HCT116 (cell line): ENCODE measurements at regions not wholly inside any gene's neighbourhood (a gene's known extent, or its start where the extent isn't known, plus 50 kb on each side); places are given as distances from the start of the nearest gene placed in this dataset.

Experiments used
- CTCF ChIP-seq, 3 experiments: fragments of 200-600 bp in 1 of 3; sonication (generic) in 1 of 3; IDR thresholded peaks in 2 of 3; conservative IDR thresholded peaks in 1 of 3; 2 replicates each; pipeline ENCODE4 v1.5.1; 2012 to 2017; ENCODE audit warnings: low read depth in 2 of 3, low read length in 2 of 3, antibody characterized with exemption in 1 of 3, borderline replicate concordance in 1 of 3, control low read depth in 1 of 3, mild to moderate bottlenecking in 1 of 3, mixed read lengths in 1 of 3, mixed run types in 1 of 3, moderate library complexity in 1 of 3; ENCODE audit not compliant: insufficient read depth in 1 of 3
- EZH2 ChIP-seq: fragments of 200-600 bp; sonication (generic); IDR thresholded peaks from 2 replicates; pipeline ENCODE4 v1.6.1; 2017; ENCODE audit warnings: antibody characterized with exemption, mixed run types
- EZH2phosphoT487 ChIP-seq: fragments of 200-600 bp; IDR thresholded peaks from 2 replicates; pipeline ENCODE4 v1.6.1; 2018; ENCODE audit warnings: antibody characterized with exemption, borderline replicate concordance
- FOSL1 ChIP-seq: IDR thresholded peaks from 2 replicates; pipeline ENCODE4 v1.6.1; 2012; ENCODE audit warnings: low read depth
- MAX ChIP-seq: IDR thresholded peaks from 2 replicates; pipeline ENCODE4 v1.6.1; 2012
- POLR2AphosphoS5 ChIP-seq: IDR thresholded peaks from 2 replicates; pipeline ENCODE4 v1.6.1; 2011; ENCODE audit warnings: mild to moderate bottlenecking, low read depth, low read length, moderate library complexity
- REST ChIP-seq: IDR thresholded peaks from 2 replicates; pipeline ENCODE4 v1.6.1; 2012; ENCODE audit warnings: low read depth
- YY1 ChIP-seq: IDR thresholded peaks from 2 replicates; pipeline ENCODE4 v1.6.1; 2011; ENCODE audit warnings: low read length, low read depth, moderate library complexity, mild to moderate bottlenecking; ENCODE audit not compliant: insufficient replicate concordance; ENCODE audit errors: extremely low read depth
- ZBTB33 ChIP-seq: IDR thresholded peaks from 2 replicates; pipeline ENCODE4 v1.6.1; 2011; ENCODE audit warnings: mild to moderate bottlenecking, low read length, moderate library complexity; ENCODE audit not compliant: insufficient replicate concordance; ENCODE audit errors: extremely low read depth
- ZFX ChIP-seq: fragments of 450-650 bp; IDR thresholded peaks from 2 replicates; pipeline ENCODE4 v1.6.1; 2017
- ZNF274 ChIP-seq: fragments of 200-500 bp; sonication (Bioruptor generic); IDR thresholded peaks from 2 replicates; pipeline ENCODE4 v1.6.1; 2014; ENCODE audit warnings: mild to moderate bottlenecking, low read depth, low read length, inconsistent platforms

GRCh38 chr4:187789078-187789477 is 206.5 kb upstream of the ZFP42 start:
- TF ChIP-seq POLR2AphosphoS5: no peak
- TF ChIP-seq CTCF (IDR thresholded peaks at IDR 0.05 in 2 of 3, conservative IDR thresholded peaks at IDR 0.05 in 1 of 3; ENCODE audit: borderline replicate concordance in 1 of 3, insufficient read depth in 1 of 3, low read depth in 2 of 3, low read length in 2 of 3): no peak
- TF ChIP-seq REST: no peak
- TF ChIP-seq FOSL1: no peak
- no peak for TF ChIP-seq MAX
- no peak for TF ChIP-seq ZNF274
- no peak for TF ChIP-seq EZH2phosphoT487
- no peak for TF ChIP-seq ZFX
- no peak for TF ChIP-seq EZH2
- no peak for TF ChIP-seq ZBTB33
- no peak for TF ChIP-seq YY1
